Neural cell (in vitro differentiated cells): ENCODE measurements at regions not wholly inside any gene's neighbourhood (a gene's known extent, or its start where the extent isn't known, plus 50 kb on each side); places are given as distances from the start of the nearest gene placed in this dataset.
"Not testable (repeated sequence)": the region's sequence is repeated elsewhere in the genome, so short reads cannot be mapped to it uniquely, and the experiment has no call there.

Experiments
- H2AFZ ChIP-seq: fragments of 200-600, 300-800 bp; sonication (generic), shearing (Covaris generic); 2 replicates; pipeline ENCODE4 v1.6.0; 2014; ENCODE audit warnings: low read depth, mild to moderate bottlenecking, antibody characterized with exemption, low read length, moderate library complexity
- H3F3A ChIP-seq: fragments of 200-600 bp; shearing (Covaris generic); 2 replicates; pipeline ENCODE4 v1.6.1; 2016; ENCODE audit warnings: mild to moderate bottlenecking, moderate library complexity, mixed read lengths, antibody characterized with exemption, low read length; ENCODE audit not compliant: insufficient read depth, poor library complexity, severe bottlenecking
- H3K27ac ChIP-seq: fragments of 200-600, 300-800 bp; sonication (generic), shearing (Covaris generic); 2 replicates; pipeline ENCODE4 v1.5.1; 2014; ENCODE audit warnings: mild to moderate bottlenecking, low read length, moderate library complexity
- H3K27me3 ChIP-seq: fragments of 300-800, 200-600 bp; sonication (generic), shearing (Covaris generic); 2 replicates; pipeline ENCODE4 v1.6.0; 2014; ENCODE audit warnings: mild to moderate bottlenecking, low read depth, low read length, moderate library complexity; ENCODE audit not compliant: insufficient read depth
- H3K36me3 ChIP-seq: fragments of 300-800, 200-600 bp; sonication (generic), shearing (Covaris generic); 2 replicates; pipeline ENCODE4 v1.5.1; 2014; ENCODE audit warnings: mild to moderate bottlenecking, antibody characterized with exemption, low read length, moderate library complexity; ENCODE audit not compliant: insufficient read depth
- H3K4me2 ChIP-seq: fragments of 300-800, 200-600 bp; sonication (generic), shearing (Covaris generic); 2 replicates; pipeline ENCODE4 v1.6.0; 2014; ENCODE audit warnings: mild to moderate bottlenecking, low read length
- H3K4me3 ChIP-seq: fragments of 300-800, 200-600 bp; sonication (generic), shearing (Covaris generic); 2 replicates; pipeline ENCODE4 v1.5.1; 2014; ENCODE audit warnings: mild to moderate bottlenecking, low read length, moderate library complexity
- H3K79me2 ChIP-seq: fragments of 200-600 bp; shearing (Covaris generic); replicated peaks from 2 replicates; pipeline ENCODE4 v1.6.0; 2014; ENCODE audit warnings: mild to moderate bottlenecking, low read length, moderate library complexity; ENCODE audit not compliant: insufficient read depth
- H3K9ac ChIP-seq: fragments of 300-800, 200-600 bp; sonication (generic), shearing (Covaris generic); 2 replicates; pipeline ENCODE4 v1.6.1; 2016; ENCODE audit warnings: mild to moderate bottlenecking, low read length, mixed read lengths
- H3K9me2 ChIP-seq: fragments of 200-600 bp; shearing (Covaris generic); 2 replicates; pipeline ENCODE4 v1.6.1; 2016; ENCODE audit warnings: mild to moderate bottlenecking, low read length, mixed read lengths; ENCODE audit not compliant: insufficient read depth
- H3K9me3 ChIP-seq: fragments of 200-600, 300-800 bp; sonication (generic), shearing (Covaris generic); 2 replicates; pipeline ENCODE4 v1.6.1; 2016; ENCODE audit warnings: mild to moderate bottlenecking, mixed run types, low read length, moderate library complexity, mixed read lengths
- H4K20me1 ChIP-seq: fragments of 200-600 bp; shearing (Covaris generic); 2 replicates; pipeline ENCODE4 v1.6.1; 2016; ENCODE audit warnings: mild to moderate bottlenecking, mixed run types; ENCODE audit not compliant: insufficient read depth

- H3K9ac ChIP-seq, H3F3A ChIP-seq, H3K4me2 ChIP-seq, H3K4me3 ChIP-seq, H3K27me3 ChIP-seq, H2AFZ ChIP-seq, H3K27ac ChIP-seq, H3K79me2 ChIP-seq, H3K9me3 ChIP-seq, H3K36me3 ChIP-seq, H3K9me2 ChIP-seq, H4K20me1 ChIP-seq: not testable (repeated sequence)
Observed at GRCh38 chr2:87536427-87536826, 211.5 kb upstream of the PLGLB2 start.

- H3K27ac ChIP-seq, H3K9me3 ChIP-seq, H3K79me2 ChIP-seq, H4K20me1 ChIP-seq, H3K36me3 ChIP-seq, H3K9ac ChIP-seq, H3F3A ChIP-seq, H3K4me2 ChIP-seq, H3K27me3 ChIP-seq, H3K4me3 ChIP-seq, H3K9me2 ChIP-seq, H2AFZ ChIP-seq: not testable (repeated sequence)
Observed at GRCh38 chr2:87537251-87537671, 210.6 kb upstream of the PLGLB2 start.

GRCh38 chr2:87538268-87538667 is 209.6 kb upstream of the PLGLB2 start:
- H2AFZ ChIP-seq, H3K4me2 ChIP-seq, H3K27me3 ChIP-seq: not testable (repeated sequence)

GRCh38 chr2:87539151-87539943 is 208.5 kb upstream of the PLGLB2 start:
- H3K27ac ChIP-seq, H3K4me2 ChIP-seq, H3K9me2 ChIP-seq, H3K79me2 ChIP-seq, H3K4me3 ChIP-seq, H3K9ac ChIP-seq, H2AFZ ChIP-seq, H3K9me3 ChIP-seq, H3K36me3 ChIP-seq, H3F3A ChIP-seq, H3K27me3 ChIP-seq, H4K20me1 ChIP-seq: not testable (repeated sequence)

More at GRCh38 chr2:87538268-87538667, 209.6 kb upstream of the PLGLB2 start:
- H3K9me3 ChIP-seq, H3F3A ChIP-seq, H3K27ac ChIP-seq, H3K4me3 ChIP-seq, H3K9me2 ChIP-seq, H3K36me3 ChIP-seq, H4K20me1 ChIP-seq, H3K9ac ChIP-seq, H3K79me2 ChIP-seq: not testable (repeated sequence)

- not testable (repeated sequence) for H3K9me2 ChIP-seq, H4K20me1 ChIP-seq, H3K9me3 ChIP-seq, H3K36me3 ChIP-seq, H3K27me3 ChIP-seq, H3K4me3 ChIP-seq, H3K4me2 ChIP-seq, H3K27ac ChIP-seq, H3F3A ChIP-seq, H2AFZ ChIP-seq, H3K9ac ChIP-seq, H3K79me2 ChIP-seq
Observed at GRCh38 chr2:87540242-87540641, 207.6 kb upstream of the PLGLB2 start.

- H2AFZ ChIP-seq = not testable (repeated sequence)
Observed at GRCh38 chr2:87542599-87543174, 205.2 kb upstream of the PLGLB2 start.

GRCh38 chr2:87543797-87544196 is 204.1 kb upstream of the PLGLB2 start:
- H3K4me2 ChIP-seq, H4K20me1 ChIP-seq, H3K79me2 ChIP-seq, H3K9me2 ChIP-seq, H3F3A ChIP-seq, H3K9me3 ChIP-seq, H2AFZ ChIP-seq, H3K27ac ChIP-seq, H3K9ac ChIP-seq, H3K27me3 ChIP-seq, H3K4me3 ChIP-seq, H3K36me3 ChIP-seq: not testable (repeated sequence)

More at GRCh38 chr2:87542599-87543174, 205.2 kb upstream of the PLGLB2 start:
- H3K9ac ChIP-seq, H3K9me2 ChIP-seq, H4K20me1 ChIP-seq, H3K4me2 ChIP-seq, H3K27ac ChIP-seq, H3K9me3 ChIP-seq, H3K27me3 ChIP-seq, H3K36me3 ChIP-seq, H3K4me3 ChIP-seq, H3K79me2 ChIP-seq, H3F3A ChIP-seq: not testable (repeated sequence)

GRCh38 chr2:87547106-87547505 is 200.8 kb upstream of the PLGLB2 start:
- H3K9me3 ChIP-seq, H3K27ac ChIP-seq, H3K36me3 ChIP-seq, H4K20me1 ChIP-seq, H3K9ac ChIP-seq, H3F3A ChIP-seq, H3K9me2 ChIP-seq, H3K4me3 ChIP-seq, H2AFZ ChIP-seq, H3K27me3 ChIP-seq, H3K79me2 ChIP-seq, H3K4me2 ChIP-seq: not testable (repeated sequence)
